ENCODE measurements at regions not wholly inside any gene's neighbourhood (a gene's known extent, or its start where the extent isn't known, plus 50 kb on each side); places are given as distances from the start of the nearest gene placed in this dataset.

- Histone ChIP-seq H3K4me3 (ENCODE audit: low read depth, low read length, poor library complexity, severe bottlenecking) (no peak overlapping the region), H3K9me3 (ENCODE audit: low read length) (peaks cover 40% of the 10 kb centered on the region), H3K4me2 (ENCODE audit: low read length) (no peak overlapping the region), H3K9ac (ENCODE audit: low read length) (no peak overlapping the region), H4K20me1 (ENCODE audit: insufficient read depth, low read length) (no peaks in the 10 kb centered on the region), H2AFZ (ENCODE audit: low read length) (no peak overlapping the region), H3F3A (ENCODE audit: insufficient read depth, low read length) (no peaks in the 10 kb centered on the region), H3K27ac (ENCODE audit: low read depth, low read length, poor library complexity, severe bottlenecking) (no peak overlapping the region), H3K9me2 (ENCODE audit: low read depth, low read length) (no peaks in the 10 kb centered on the region), H3K79me2 (ENCODE audit: insufficient read depth, low read length) (no peaks in the 10 kb centered on the region), H3K27me3 (ENCODE audit: insufficient read depth, low read length) (no peaks in the 10 kb centered on the region; the same call in 1 of the 2 replicates), H3K36me3 (ENCODE audit: insufficient read depth, low read length) (peaks cover 7% of the 10 kb centered on the region; the same call in 1 of the 2 replicates), H3K4me1 (ENCODE audit: insufficient read depth, low read length, severe bottlenecking) (peaks cover 17% of the 10 kb centered on the region)
- no peak for TF ChIP-seq EZH2 (IDR thresholded peaks at IDR 0.05; ENCODE audit: borderline replicate concordance, low read length)
- no peak for TF ChIP-seq CTCF (IDR thresholded peaks at IDR 0.05; ENCODE audit: low read length)
These were observed 112.3 kb upstream of the TOP3B start for GRCh38 chr22:22094921-22095320.

DNA sequence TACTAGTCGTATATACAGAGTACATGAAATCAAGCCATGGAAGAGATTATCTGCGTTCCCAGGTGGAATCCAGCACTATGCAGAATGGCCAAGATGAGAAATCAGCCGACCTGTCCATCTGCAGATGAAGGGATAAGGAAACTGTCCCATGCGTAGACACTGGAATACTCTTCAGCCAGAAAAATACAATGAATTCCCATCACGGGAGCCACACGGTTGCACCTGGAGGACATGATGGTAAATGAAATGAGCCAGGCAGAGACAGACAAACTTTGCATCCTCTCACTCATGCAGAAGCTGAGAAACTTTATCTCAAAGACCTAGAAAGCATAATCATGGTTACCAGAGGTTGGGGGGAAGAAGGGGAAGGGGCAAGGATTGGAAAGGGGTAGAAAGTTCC, 111.9 kb upstream of the TOP3B start:
- H3K4me3 ChIP-seq (ENCODE audit: low read depth, low read length, poor library complexity, severe bottlenecking), result no peak overlapping the region
- H2AFZ ChIP-seq (ENCODE audit: low read length), result no peak overlapping the region
- H3K9me2 ChIP-seq (ENCODE audit: low read depth, low read length), result no peaks in the 10 kb centered on the region
- peaks cover 13% of the 10 kb centered on the region for H3K4me1 ChIP-seq (ENCODE audit: insufficient read depth, low read length, severe bottlenecking)
- H3K27ac ChIP-seq (ENCODE audit: low read depth, low read length, poor library complexity, severe bottlenecking), result no peak overlapping the region
- TF ChIP-seq CTCF (IDR thresholded peaks at IDR 0.05; ENCODE audit: low read length), result no peak
- TF ChIP-seq EZH2 (IDR thresholded peaks at IDR 0.05; ENCODE audit: borderline replicate concordance, low read length), result no peak
- no peaks in the 10 kb centered on the region for H3K79me2 ChIP-seq (ENCODE audit: insufficient read depth, low read length)
- H3K4me2 ChIP-seq (ENCODE audit: low read length), result no peak overlapping the region
- H3F3A ChIP-seq (ENCODE audit: insufficient read depth, low read length), result no peaks in the 10 kb centered on the region
- H3K36me3 ChIP-seq (ENCODE audit: insufficient read depth, low read length), result peaks cover 7% of the 10 kb centered on the region; the same call in 1 of the 2 replicates
- H4K20me1 ChIP-seq (ENCODE audit: insufficient read depth, low read length), result no peaks in the 10 kb centered on the region
- H3K9me3 ChIP-seq (ENCODE audit: low read length), result peaks cover 37% of the 10 kb centered on the region
- H3K9ac ChIP-seq (ENCODE audit: low read length), result no peak overlapping the region
- no peaks in the 10 kb centered on the region; the same call in 1 of the 2 replicates for H3K27me3 ChIP-seq (ENCODE audit: insufficient read depth, low read length)

DNA sequence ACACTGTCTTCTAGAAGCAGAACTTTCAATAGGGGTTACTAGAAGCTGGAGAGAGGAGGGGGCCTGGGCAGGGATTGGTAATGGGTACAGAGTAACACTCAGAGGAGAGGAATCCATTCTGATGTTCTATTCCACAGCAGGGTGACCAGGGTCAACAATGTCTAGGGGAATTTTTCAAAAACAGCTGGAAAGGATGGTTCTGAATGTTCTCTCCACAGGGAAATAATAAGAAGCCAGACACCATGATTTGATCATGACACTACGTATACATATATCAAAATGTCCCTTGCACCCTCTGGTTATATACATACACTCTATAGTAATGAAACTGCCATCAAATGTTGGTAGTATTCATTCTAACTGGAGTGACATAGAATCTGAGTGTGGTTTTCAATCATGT, 111.2 kb upstream of the TOP3B start:
- no peak overlapping the region for H2AFZ ChIP-seq (ENCODE audit: low read length)
- no peaks in the 10 kb centered on the region for H4K20me1 ChIP-seq (ENCODE audit: insufficient read depth, low read length)
- H3K27me3 ChIP-seq (ENCODE audit: insufficient read depth, low read length), result no peaks in the 10 kb centered on the region; the same call in 1 of the 2 replicates
- H3K36me3 ChIP-seq (ENCODE audit: insufficient read depth, low read length), result peaks cover 7% of the 10 kb centered on the region; the same call in 1 of the 2 replicates
- no peak overlapping the region for H3K4me2 ChIP-seq (ENCODE audit: low read length)
- no peaks in the 10 kb centered on the region for H3K79me2 ChIP-seq (ENCODE audit: insufficient read depth, low read length)
- peaks cover 6% of the 10 kb centered on the region for H3K4me1 ChIP-seq (ENCODE audit: insufficient read depth, low read length, severe bottlenecking)
- no peaks in the 10 kb centered on the region for H3F3A ChIP-seq (ENCODE audit: insufficient read depth, low read length)
- H3K27ac ChIP-seq (ENCODE audit: low read depth, low read length, poor library complexity, severe bottlenecking), result no peak overlapping the region
- no peak overlapping the region for H3K4me3 ChIP-seq (ENCODE audit: low read depth, low read length, poor library complexity, severe bottlenecking)
- peaks cover 34% of the 10 kb centered on the region for H3K9me3 ChIP-seq (ENCODE audit: low read length)
- H3K9ac ChIP-seq (ENCODE audit: low read length), result no peak overlapping the region
- no peaks in the 10 kb centered on the region for H3K9me2 ChIP-seq (ENCODE audit: low read depth, low read length)
- no peak for TF ChIP-seq EZH2 (IDR thresholded peaks at IDR 0.05; ENCODE audit: borderline replicate concordance, low read length)

- Histone ChIP-seq H3K36me3 (ENCODE audit: insufficient read depth, low read length) (peaks cover 7% of the 10 kb centered on the region; the same call in 1 of the 2 replicates), H3K79me2 (ENCODE audit: insufficient read depth, low read length) (no peaks in the 10 kb centered on the region), H3K4me3 (ENCODE audit: low read depth, low read length, poor library complexity, severe bottlenecking) (no peak overlapping the region), H3K4me1 (ENCODE audit: insufficient read depth, low read length, severe bottlenecking) (no peaks in the 10 kb centered on the region), H3K27me3 (ENCODE audit: insufficient read depth, low read length) (no peaks in the 10 kb centered on the region; the same call in 1 of the 2 replicates), H2AFZ (ENCODE audit: low read length) (no peak overlapping the region), H3K9me3 (ENCODE audit: low read length) (peaks cover 26% of the 10 kb centered on the region), H3K4me2 (ENCODE audit: low read length) (no peak overlapping the region), H3K9ac (ENCODE audit: low read length) (no peak overlapping the region), H3F3A (ENCODE audit: insufficient read depth, low read length) (no peaks in the 10 kb centered on the region), H3K9me2 (ENCODE audit: low read depth, low read length) (no peaks in the 10 kb centered on the region), H4K20me1 (ENCODE audit: insufficient read depth, low read length) (no peaks in the 10 kb centered on the region), H3K27ac (ENCODE audit: low read depth, low read length, poor library complexity, severe bottlenecking) (no peak overlapping the region)
- TF ChIP-seq EZH2 (IDR thresholded peaks at IDR 0.05; ENCODE audit: borderline replicate concordance, low read length) (no peak), CTCF (IDR thresholded peaks at IDR 0.05; ENCODE audit: low read length) (no peak)
These were observed 110.4 kb upstream of the TOP3B start for GRCh38 chr22:22092974-22093373.

All from OCI-LY1 (cell line).